ENCODE measurements at regions not wholly inside any gene's neighbourhood (a gene's known extent, or its start where the extent isn't known, plus 50 kb on each side); places are given as distances from the start of the nearest gene placed in this dataset.

GRCh38 chr5:172574871-172575223, 66.2 kb upstream of the NEURL1B start:
- H3K4me3 ChIP-seq (ENCODE audit: control insufficient read depth, low read depth, low read length) = no peak overlapping the region
- no peak for TF ChIP-seq CTCF (conservative IDR thresholded peaks at IDR 0.05; ENCODE audit: control insufficient read depth, insufficient read depth, low read depth, low read length)
- DNase-seq (ENCODE audit: low read depth) = no peak

GRCh38 chr5:172573986-172574870, 66.8 kb upstream of the NEURL1B start:
- no peak for TF ChIP-seq CTCF (conservative IDR thresholded peaks at IDR 0.05; ENCODE audit: control insufficient read depth, insufficient read depth, low read depth, low read length)
- no peak for DNase-seq (ENCODE audit: low read depth)
- H3K4me3 ChIP-seq (ENCODE audit: control insufficient read depth, low read depth, low read length) = no peak overlapping the region

- no peak overlapping the region for H3K4me3 ChIP-seq (ENCODE audit: control insufficient read depth, low read depth, low read length)
- DNase-seq (ENCODE audit: low read depth) = no peak
- no peak for TF ChIP-seq CTCF (conservative IDR thresholded peaks at IDR 0.05; ENCODE audit: control insufficient read depth, insufficient read depth, low read depth, low read length)
Observed at GRCh38 chr5:172573120-172573882, 67.8 kb upstream of the NEURL1B start.

GRCh38 chr5:172572440-172572839, 68.6 kb upstream of the NEURL1B start:
- DNase-seq (ENCODE audit: low read depth) = no peak
- no peak overlapping the region for H3K4me3 ChIP-seq (ENCODE audit: control insufficient read depth, low read depth, low read length)
- no peak for TF ChIP-seq CTCF (conservative IDR thresholded peaks at IDR 0.05; ENCODE audit: control insufficient read depth, insufficient read depth, low read depth, low read length)

GRCh38 chr5:172571892-172572291, 69.2 kb upstream of the NEURL1B start:
- DNase-seq (ENCODE audit: low read depth) = no peak
- no peak for TF ChIP-seq CTCF (conservative IDR thresholded peaks at IDR 0.05; ENCODE audit: control insufficient read depth, insufficient read depth, low read depth, low read length)
- no peak overlapping the region for H3K4me3 ChIP-seq (ENCODE audit: control insufficient read depth, low read depth, low read length)

- TF ChIP-seq CTCF (conservative IDR thresholded peaks at IDR 0.05; ENCODE audit: control insufficient read depth, insufficient read depth, low read depth, low read length) = no peak
- no peak for DNase-seq (ENCODE audit: low read depth)
- no peak overlapping the region for H3K4me3 ChIP-seq (ENCODE audit: control insufficient read depth, low read depth, low read length)
Observed at GRCh38 chr5:172571413-172571812, 69.7 kb upstream of the NEURL1B start.

Data from fibroblast of mammary gland (primary cell).